Stimulated activated naive CD4-positive, alpha-beta T cell (primary cell): ENCODE measurements at regions not wholly inside any gene's neighbourhood (a gene's known extent, or its start where the extent isn't known, plus 50 kb on each side); places are given as distances from the start of the nearest gene placed in this dataset.
"Not testable (repeated sequence)": the region's sequence is repeated elsewhere in the genome, so short reads cannot be mapped to it uniquely, and the experiment has no call there.

Experiments
- DNase-seq, 6 experiments: peaks; one replicate each; lab custom pipeline; 2025; lab: John Stamatoyannopoulos, UW

- peak in 4 of 6 experiments; percentile 14 to 67 (median 58) for DNase-seq
These were observed 172.2 kb upstream of the ATP2B1 start for GRCh38 chr12:89880690-89881350.

- DNase-seq = no peak
These were observed 171.1 kb upstream of the ATP2B1 start for GRCh38 chr12:89879766-89880165.

GRCh38 chr12:89878950-89879349 lies 170.3 kb upstream of the ATP2B1 start:
- no peak for DNase-seq

GRCh38 chr12:89878327-89878726 lies 169.7 kb upstream of the ATP2B1 start:
- no peak for DNase-seq

- DNase-seq = no peak
These were observed 169.0 kb upstream of the ATP2B1 start for GRCh38 chr12:89877671-89878070.

- no peak for DNase-seq
These were observed 168.5 kb upstream of the ATP2B1 start for GRCh38 chr12:89877136-89877535.

GRCh38 chr12:89875809-89876208 lies 167.2 kb upstream of the ATP2B1 start:
- no peak for DNase-seq

GRCh38 chr12:89875225-89875624 lies 166.6 kb upstream of the ATP2B1 start:
- no peak for DNase-seq

GRCh38 chr12:89874146-89874545 lies 165.5 kb upstream of the ATP2B1 start:
- no peak for DNase-seq

GRCh38 chr12:89873745-89874144 lies 165.1 kb upstream of the ATP2B1 start:
- no peak for DNase-seq

GRCh38 chr12:89872922-89873630 lies 164.4 kb upstream of the ATP2B1 start:
- no peak for DNase-seq

- no peak for DNase-seq
These were observed 162.0 kb upstream of the ATP2B1 start for GRCh38 chr12:89870413-89871184.

GRCh38 chr12:89867611-89868010 lies 159.0 kb upstream of the ATP2B1 start:
- DNase-seq = not testable (repeated sequence)

GRCh38 chr12:89864411-89864810 lies 155.8 kb upstream of the ATP2B1 start:
- DNase-seq = no peak

- peak in 2 of 6 experiments; percentile 77 to 85 for DNase-seq
These were observed 155.3 kb upstream of the ATP2B1 start for GRCh38 chr12:89863968-89864367.

- DNase-seq = peak; percentile 23 to 86 (median 71)
These were observed 154.9 kb upstream of the ATP2B1 start for GRCh38 chr12:89863493-89863938.

GRCh38 chr12:89862511-89863445 lies 154.1 kb upstream of the ATP2B1 start:
- peak in 5 of 6 experiments; percentile 5 to 61 (median 34) for DNase-seq

GRCh38 chr12:89861086-89861485 lies 152.4 kb upstream of the ATP2B1 start:
- no peak for DNase-seq

- no peak for DNase-seq
These were observed 151.0 kb upstream of the ATP2B1 start for GRCh38 chr12:89859508-89860220.

- DNase-seq = no peak
These were observed 150.1 kb upstream of the ATP2B1 start for GRCh38 chr12:89858718-89859117.
